ENCODE measurements at regions not wholly inside any gene's neighbourhood (a gene's known extent, or its start where the extent isn't known, plus 50 kb on each side); places are given as distances from the start of the nearest gene placed in this dataset.

- TF ChIP-seq CTCF (conservative IDR thresholded peaks at IDR 0.05) (no peak), ZFX (IDR thresholded peaks at IDR 0.05) (no peak)
These were observed 301.1 kb upstream of the NRIP1 start for GRCh38 chr21:15365751-15366392.

Measured in C4-2B (cell line).